ENCODE measurements at regions not wholly inside any gene's neighbourhood (a gene's known extent, or its start where the extent isn't known, plus 50 kb on each side); places are given as distances from the start of the nearest gene placed in this dataset.

DNA sequence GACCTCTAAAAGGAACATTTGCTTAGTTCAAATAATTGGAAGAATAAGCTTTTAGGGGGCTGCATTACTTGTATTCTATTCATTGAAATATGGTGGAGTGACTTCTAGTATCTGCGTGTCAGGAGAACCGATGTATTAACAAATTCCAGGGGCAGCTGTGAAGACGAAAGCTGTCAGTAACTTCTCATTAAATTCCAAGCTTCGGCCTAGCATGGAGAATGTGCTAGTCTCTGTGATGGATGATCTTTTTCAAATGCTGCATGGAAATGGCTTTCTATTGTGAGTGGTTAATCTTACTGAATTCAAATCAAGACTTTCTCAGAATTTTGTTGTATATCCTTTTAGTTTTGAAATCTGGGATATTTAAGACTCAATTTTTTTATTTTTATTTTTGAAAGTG lies 429.9 kb downstream of the ADGRL2 start:
- Histone ChIP-seq H3K36me3 (no peaks in the 10 kb centered on the region), H3K27me3 (no peaks in the 10 kb centered on the region), H3K9me3 (no peaks in the 10 kb centered on the region), H3K4me1 (peaks cover 8 to 10% of the 10 kb centered on the region in 2 donors), H3K27ac (no peak overlapping the region), H3K4me3 (no peak overlapping the region)
- DNase-seq (no peak), ATAC-seq (no peak)
- in situ Hi-C loops (cut with MboI; ENCODE audit: low sequenced_read_pairs in 4 of 4) (no loop called here), intact Hi-C loops (cut with DNase I; ENCODE audit: low total_unique reads) (no loop called here)
- TF ChIP-seq, protein P1, sequence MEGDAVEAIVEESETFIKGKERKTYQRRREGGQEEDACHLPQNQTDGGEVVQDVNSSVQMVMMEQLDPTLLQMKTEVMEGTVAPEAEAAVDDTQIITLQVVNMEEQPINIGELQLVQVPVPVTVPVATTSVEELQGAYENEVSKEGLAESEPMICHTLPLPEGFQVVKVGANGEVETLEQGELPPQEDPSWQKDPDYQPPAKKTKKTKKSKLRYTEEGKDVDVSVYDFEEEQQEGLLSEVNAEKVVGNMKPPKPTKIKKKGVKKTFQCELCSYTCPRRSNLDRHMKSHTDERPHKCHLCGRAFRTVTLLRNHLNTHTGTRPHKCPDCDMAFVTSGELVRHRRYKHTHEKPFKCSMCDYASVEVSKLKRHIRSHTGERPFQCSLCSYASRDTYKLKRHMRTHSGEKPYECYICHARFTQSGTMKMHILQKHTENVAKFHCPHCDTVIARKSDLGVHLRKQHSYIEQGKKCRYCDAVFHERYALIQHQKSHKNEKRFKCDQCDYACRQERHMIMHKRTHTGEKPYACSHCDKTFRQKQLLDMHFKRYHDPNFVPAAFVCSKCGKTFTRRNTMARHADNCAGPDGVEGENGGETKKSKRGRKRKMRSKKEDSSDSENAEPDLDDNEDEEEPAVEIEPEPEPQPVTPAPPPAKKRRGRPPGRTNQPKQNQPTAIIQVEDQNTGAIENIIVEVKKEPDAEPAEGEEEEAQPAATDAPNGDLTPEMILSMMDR (IDR thresholded peaks at IDR 0.05 in 4 of 5, conservative IDR thresholded peaks at IDR 0.05 in 1 of 5): no peak
- no peak for TF ChIP-seq POLR2A (IDR thresholded peaks at IDR 0.05)

DNA sequence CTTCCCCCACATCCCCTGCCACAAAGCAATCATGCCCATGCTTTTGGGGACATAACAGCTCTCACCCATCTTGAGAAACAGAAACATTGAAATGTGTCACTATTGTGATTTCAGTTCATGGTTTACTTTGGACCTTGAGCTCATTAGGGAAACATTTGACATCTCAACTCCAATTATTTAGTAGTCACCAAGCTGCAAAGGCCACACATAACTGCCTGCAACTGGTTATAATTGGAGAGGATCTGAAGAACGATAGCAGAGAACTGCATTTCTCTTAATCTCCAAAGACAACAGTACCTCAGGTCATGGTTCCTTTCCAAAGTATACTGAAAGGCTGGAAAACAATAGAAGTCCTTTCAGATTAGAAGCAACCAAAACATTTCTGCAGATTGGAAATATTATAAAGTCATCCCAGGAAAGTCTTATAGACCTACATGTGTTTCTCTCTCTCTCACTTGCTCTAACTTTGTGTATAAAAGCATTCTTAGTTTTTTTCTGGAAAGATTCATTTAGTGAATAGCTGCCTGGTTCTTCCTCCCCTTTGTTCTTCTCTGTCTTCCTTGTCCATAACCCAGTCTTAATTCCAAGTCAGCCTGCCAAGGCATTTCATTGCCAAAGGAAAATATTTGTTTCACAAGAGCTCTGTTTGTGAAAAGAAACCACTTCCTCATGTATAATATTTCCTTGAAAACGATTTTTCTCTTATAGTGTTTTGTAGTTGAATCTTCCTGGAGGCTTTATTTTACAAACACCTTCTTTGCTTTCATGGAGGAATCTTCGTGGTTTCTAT lies 426.8 kb downstream of the ADGRL2 start:
- no peak overlapping the region for H3K27ac ChIP-seq
- TF ChIP-seq, protein P1 (IDR thresholded peaks at IDR 0.05 in 4 of 5, conservative IDR thresholded peaks at IDR 0.05 in 1 of 5): no peak
- no peak for TF ChIP-seq POLR2A (IDR thresholded peaks at IDR 0.05)
- H3K4me1 ChIP-seq: peaks cover 9 to 10% of the 10 kb centered on the region in 2 donors
- no peak overlapping the region for H3K4me3 ChIP-seq
- intact Hi-C loops (cut with DNase I; ENCODE audit: low total_unique reads): no loop called here
- no peaks in the 10 kb centered on the region for H3K9me3 ChIP-seq
- H3K36me3 ChIP-seq: no peaks in the 10 kb centered on the region
- in situ Hi-C loops (cut with MboI; ENCODE audit: low sequenced_read_pairs in 4 of 4): no loop called here
- ATAC-seq (no peak), DNase-seq (no peak)
- no peaks in the 10 kb centered on the region for H3K27me3 ChIP-seq

DNA sequence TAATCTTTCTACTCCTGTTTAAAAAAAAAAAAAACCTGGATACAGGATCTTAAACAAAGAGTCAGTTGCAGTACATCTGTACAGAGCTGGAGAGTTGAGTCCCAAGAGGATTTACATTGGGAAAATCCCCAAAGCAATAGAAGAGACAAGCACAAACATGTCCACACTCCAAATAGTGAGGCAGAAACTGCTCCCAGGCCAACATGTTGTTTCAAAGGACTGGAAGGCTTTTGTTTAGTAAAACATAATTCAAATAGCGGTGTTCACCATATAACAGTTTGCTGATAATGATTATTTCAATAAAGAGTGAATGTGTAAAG lies 425.4 kb downstream of the ADGRL2 start:
- intact Hi-C loops (cut with DNase I; ENCODE audit: low total_unique reads): no loop called here
- in situ Hi-C loops (cut with MboI; ENCODE audit: low sequenced_read_pairs in 4 of 4): no loop called here
- Histone ChIP-seq H3K27ac (no peak overlapping the region), H3K36me3 (no peaks in the 10 kb centered on the region), H3K4me1 (peaks cover 9 to 10% of the 10 kb centered on the region in 2 donors), H3K27me3 (no peaks in the 10 kb centered on the region), H3K9me3 (no peaks in the 10 kb centered on the region), H3K4me3 (no peak overlapping the region)
- DNase-seq (no peak), ATAC-seq (no peak)
- TF ChIP-seq, protein P1 (IDR thresholded peaks at IDR 0.05 in 4 of 5, conservative IDR thresholded peaks at IDR 0.05 in 1 of 5): no peak
- no peak for TF ChIP-seq POLR2A (IDR thresholded peaks at IDR 0.05)

DNA sequence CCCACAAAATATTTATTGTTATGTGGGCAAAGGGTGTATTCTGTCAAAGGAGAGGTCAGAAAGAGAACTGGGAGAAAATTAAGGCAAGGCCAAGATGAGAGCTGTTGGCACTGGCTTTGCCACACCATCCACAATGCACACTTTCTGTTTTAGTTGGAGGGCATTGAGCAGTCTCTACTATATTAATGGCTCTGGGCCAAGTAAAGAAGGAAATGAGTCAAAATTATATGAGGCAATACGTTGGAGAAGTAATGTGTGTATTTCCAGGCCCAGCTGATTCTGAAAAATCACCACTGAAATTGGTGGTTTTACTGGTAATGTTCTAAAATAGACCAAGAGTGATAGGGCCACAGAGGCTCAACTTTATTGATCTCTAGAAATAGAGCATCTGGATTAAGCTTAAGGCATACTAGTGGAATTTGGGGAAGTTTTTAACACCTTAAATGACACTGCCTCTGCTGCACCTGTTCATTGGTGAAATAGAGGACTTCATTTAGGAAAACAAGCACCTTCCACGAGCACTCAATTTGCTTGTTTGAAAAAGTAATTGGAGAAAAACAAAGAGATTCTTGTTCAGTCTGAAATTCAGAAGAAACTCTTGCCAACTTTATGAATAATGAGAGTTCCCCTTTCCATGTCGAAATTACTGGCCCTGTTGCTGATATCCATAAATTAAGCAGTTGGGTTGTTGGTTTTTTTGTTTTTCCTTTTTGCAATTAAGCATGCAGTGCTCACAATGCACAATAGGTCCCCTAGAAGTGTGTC lies 424.9 kb downstream of the ADGRL2 start:
- Histone ChIP-seq H3K36me3 (no peaks in the 10 kb centered on the region), H3K27me3 (no peaks in the 10 kb centered on the region), H3K27ac (peak overlapping the region in 1 of 4 donors; percentile 26), H3K9me3 (no peaks in the 10 kb centered on the region), H3K4me1 (peaks cover 9 to 10% of the 10 kb centered on the region in 2 donors), H3K4me3 (no peak overlapping the region)
- in situ Hi-C loops (cut with MboI; ENCODE audit: low sequenced_read_pairs in 4 of 4): no loop called here
- intact Hi-C loops (cut with DNase I; ENCODE audit: low total_unique reads): no loop called here
- ATAC-seq (peak; percentile 47 to 53), DNase-seq (no peak)
- TF ChIP-seq POLR2A (IDR thresholded peaks at IDR 0.05): no peak

DNA sequence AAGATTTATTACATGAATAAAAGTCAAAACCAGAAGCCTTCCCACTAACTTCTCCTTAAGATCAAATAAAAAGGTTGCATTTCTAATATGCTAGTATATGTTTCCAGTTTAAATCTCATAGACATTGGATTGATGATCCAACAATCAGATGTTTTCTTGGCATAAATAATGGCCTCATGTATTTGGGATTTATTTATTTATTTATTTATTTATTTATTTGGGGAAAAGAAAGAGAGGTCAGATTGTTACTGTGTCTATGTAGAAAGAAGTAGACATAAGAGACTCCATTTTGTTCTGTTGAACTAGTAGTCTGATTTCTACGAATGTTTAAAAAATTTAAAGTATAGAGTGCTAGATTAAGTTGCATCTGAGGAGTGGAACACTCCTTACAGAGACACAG lies 422.4 kb downstream of the ADGRL2 start:
- H3K27me3 ChIP-seq: no peaks in the 10 kb centered on the region
- H3K27ac ChIP-seq: no peak overlapping the region
- intact Hi-C loops (cut with DNase I; ENCODE audit: low total_unique reads) (no loop called here), in situ Hi-C loops (cut with MboI; ENCODE audit: low sequenced_read_pairs in 4 of 4) (no loop called here)
- no peaks in the 10 kb centered on the region for H3K9me3 ChIP-seq
- TF ChIP-seq POLR2A (IDR thresholded peaks at IDR 0.05): no peak
- TF ChIP-seq, protein P1 (IDR thresholded peaks at IDR 0.05 in 4 of 5, conservative IDR thresholded peaks at IDR 0.05 in 1 of 5): no peak
- ATAC-seq (no peak), DNase-seq (no peak)
- H3K4me3 ChIP-seq: no peak overlapping the region
- H3K36me3 ChIP-seq: no peaks in the 10 kb centered on the region
- H3K4me1 ChIP-seq: peaks cover 9 to 10% of the 10 kb centered on the region in 2 donors

Measured in gastrocnemius medialis (tissue), 4 donors.